NCI-H128 (cell line): ENCODE measurements at regions not wholly inside any gene's neighbourhood (a gene's known extent, or its start where the extent isn't known, plus 50 kb on each side); places are given as distances from the start of the nearest gene placed in this dataset.

Source experiments
- DNase-seq: peaks from one replicate; lab custom pipeline; 2025; ENCODE audit not compliant: unreplicated experiment; lab: John Stamatoyannopoulos, UW

DNA sequence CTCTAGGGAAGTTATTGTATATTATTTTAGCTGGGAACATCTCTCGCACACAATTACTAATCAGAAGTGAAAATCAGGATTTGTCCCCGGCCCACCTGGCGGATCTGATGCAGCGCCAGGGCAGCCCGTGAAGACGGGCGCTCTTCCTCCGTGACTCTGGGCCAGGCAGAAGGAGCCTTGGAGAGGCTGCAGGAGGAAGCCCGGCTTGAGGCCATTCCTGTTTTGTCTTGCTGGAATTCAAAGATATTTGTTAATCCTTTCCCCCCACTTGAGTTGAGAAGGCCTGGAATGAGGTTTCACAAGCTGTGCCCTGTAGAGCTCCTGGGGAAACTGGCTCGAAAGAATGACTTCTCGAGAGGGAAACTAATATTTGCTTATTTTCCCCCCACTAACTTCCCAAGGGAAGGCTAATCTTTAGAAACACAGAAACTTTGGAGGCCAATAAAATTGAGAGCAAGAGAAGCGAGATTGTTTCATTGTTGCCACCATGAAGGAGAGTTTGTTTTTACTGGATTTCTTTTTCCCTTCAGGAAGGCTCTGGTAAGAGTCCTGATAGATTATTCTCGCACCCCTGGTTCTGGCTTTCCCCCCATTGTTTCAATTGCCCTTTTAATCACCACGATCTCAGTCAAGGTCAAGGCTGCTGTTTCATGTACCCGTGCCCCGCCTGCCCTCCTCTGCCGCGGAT is 92.8 kb upstream of the SEPTIN5 start:
- no peak for DNase-seq

DNA sequence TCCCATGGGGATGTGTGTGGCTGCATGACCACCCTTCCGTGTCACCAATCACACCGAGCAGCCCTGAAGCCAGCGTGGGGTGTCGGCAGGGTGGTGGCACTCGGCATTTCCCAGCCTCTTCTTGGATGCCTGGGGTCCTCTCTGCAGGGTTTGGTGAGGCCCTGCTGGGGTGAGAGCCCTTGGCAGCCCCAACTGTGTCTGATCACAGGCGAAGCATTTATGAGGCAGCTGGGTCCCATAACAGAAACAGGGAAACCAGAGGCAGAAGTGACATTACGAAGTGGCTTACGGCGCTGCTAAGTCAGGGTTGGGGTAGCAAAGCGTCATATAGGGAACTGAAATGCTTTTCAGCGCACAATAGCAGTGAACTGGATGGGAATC is 92.3 kb upstream of the SEPTIN5 start:
- DNase-seq: no peak

DNA sequence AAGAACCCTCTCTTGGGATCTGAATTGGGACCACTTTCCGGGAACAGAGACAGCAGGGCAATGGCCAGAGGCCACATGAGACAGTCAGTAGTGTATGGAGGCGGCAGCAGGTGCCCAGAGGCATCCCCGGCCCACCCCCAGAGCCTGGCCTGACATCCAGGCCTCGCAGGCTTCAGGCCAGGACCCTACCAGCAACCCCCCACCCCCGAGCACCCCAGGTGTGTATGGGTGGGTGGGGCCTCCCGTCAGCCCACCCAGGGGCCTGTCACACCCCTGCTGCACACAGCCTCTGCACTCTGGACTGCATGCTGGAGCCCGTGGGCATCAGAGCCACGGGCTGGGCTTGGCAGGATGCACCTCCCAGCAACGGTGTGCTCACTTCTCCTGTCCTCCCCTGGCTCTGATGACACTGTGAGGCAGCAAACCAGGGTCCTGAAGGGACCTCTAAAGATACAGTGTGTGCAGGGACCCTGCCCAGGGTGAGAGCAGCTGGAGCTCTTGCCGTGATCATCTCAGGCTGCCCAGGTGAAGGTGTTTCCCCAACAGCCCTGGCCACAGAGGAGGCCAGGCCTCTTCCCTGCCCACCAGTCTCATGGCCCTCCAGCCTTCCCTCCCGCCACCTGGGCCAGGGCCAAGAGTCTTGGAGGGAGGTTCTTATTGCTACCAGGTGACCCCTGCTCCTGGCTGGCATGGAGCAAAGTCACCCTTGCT is 88.8 kb upstream of the SEPTIN5 start:
- DNase-seq: no peak

DNA sequence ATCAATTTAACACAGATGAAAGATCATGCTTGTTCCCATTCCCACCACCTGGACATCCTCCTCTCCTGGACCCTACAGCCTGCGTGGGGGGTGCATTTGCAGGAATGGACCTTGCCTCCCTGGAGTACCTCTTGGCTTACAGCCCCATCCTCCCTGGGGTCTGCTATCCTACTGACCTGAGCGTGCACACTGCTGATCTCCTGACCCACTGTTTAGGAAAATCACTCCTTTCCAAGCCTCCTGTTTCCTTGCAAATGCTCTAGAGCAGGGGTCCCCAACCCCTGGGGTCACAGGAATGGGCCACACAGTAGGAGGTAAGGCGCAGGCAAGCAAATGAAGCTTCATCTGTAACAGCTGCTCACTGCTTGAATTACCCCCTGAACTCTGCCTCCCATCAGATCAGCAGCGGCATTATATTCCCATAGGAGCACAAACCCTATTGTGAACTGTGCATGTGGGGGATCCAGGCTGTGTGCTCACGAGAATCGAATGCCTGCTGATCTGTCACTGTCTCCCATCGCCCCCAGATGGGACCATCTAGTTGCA is 88.2 kb upstream of the SEPTIN5 start:
- DNase-seq: no peak

DNA sequence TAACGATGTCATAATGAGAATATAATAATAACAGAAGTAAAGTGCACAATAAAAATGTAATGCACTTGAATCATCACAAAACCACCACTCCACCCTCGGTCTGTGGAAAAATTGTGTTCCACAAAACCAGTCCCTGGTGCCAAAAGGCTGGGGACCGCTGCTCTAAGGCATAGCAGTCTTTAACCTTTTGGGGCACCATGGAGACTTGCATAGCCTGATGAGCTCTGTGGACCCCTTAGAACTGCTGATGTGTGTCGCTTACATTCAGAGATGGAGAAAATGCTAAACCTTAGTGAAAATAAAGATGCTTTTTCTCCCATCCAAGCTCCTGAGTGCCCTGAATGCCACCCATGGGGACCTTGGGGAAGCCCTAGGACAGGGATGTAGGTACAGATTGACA is 87.6 kb upstream of the SEPTIN5 start:
- DNase-seq: no peak

DNA sequence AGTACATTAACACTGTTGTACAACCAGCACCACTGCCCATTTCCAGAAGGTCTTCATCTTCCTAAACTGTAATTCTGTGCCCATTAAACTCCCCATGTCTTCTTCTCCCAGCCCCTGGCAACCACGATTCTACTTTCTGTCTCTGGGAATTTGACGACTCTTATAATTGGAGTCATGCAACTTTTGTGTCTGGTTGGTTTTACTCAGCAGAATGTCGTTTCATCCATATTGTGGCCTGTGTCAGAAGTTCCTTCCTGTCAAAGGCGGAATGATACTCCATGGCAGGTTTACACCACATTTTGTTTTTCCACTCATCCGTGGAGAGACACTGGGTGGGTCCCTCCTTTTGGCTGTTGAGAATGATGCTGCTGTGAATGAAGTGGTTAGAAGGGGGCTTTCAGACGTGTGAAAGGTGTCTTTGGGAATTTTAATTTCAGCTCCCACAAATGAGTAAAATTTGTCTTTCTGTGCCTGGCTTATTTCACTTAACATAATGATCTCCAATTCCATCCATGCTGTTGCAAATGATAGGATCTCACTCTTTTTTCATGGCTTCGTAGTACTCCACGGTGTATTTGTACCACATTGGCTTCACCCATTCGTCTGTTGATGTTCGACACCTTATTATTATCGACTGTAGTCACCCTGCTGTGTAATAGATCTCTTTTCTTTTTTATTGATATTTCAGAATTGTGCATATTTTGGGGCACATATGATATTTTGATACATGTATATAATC is 86.1 kb upstream of the SEPTIN5 start:
- DNase-seq: no peak

DNA sequence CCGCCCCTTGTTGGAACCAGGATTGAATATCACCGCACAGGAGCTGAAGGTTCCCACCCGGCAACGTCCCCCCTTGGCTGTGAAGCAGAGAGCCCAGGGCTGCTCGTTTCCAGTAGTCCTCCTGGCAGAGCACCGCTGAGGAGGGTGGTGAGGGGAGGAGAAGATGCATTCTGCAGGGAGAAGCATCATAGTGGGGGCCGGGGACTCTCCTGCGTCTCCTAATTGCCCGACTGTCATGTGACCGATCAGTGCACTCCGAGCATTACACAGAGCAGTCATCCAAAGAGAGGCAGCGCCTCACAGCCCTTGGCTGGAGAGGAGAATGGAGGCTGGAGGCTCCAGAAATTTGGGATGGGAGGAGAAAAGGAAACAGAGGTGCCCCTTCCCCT is 85.0 kb upstream of the SEPTIN5 start:
- DNase-seq: no peak

DNA sequence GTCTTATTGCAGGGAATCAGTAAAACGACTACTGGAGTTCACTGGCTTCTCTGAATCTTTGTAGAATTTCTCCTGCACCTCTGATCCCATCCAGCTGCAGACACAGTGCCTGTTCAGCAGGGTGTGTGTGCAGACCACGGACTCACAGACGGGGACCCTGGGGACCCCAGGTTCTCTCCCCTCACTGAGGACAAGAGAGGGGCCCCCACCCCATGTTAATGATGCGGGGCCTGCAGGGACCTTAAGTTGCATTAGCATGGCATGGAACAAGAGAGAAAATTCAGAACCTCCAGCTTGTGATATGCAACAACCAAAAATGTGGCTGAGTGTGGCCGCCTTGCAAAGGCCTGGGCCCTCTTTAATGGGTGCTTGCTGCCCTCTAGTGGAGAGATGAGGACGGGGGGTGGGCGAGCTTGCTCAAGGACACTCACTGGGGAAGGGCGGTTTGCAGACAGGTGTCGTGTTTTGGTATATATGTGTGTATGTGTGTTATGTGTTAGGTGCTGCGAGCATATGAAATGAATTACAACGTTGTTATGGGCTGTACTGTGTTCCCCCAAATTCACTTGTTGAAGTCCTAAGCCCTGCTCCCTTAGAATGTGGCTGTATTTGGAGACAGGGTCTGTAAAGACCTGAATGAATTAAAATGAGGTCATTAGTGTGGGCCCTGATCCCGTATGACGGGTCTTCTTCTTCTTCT is 84.4 kb upstream of the SEPTIN5 start:
- DNase-seq: peak; percentile 25

DNA sequence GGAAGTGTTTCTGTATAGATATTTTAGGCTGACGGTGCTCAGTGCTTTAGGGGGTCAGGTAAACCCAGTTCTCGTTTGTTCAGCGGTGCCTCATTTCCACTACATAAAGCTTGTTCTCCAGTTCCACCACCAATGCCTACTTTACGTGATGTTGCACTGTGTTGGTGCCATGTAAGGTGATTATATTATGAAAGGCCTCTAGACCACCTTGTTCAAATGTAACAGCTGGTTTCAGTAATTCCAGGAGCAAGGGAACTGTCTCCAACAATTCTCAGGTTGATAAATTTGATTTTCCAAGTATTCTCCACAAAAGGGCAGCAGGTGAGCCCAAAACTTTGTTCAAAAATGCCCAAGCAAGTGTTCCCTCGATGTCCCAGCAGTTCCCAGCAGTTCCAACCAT is 83.7 kb upstream of the SEPTIN5 start:
- no peak for DNase-seq

DNA sequence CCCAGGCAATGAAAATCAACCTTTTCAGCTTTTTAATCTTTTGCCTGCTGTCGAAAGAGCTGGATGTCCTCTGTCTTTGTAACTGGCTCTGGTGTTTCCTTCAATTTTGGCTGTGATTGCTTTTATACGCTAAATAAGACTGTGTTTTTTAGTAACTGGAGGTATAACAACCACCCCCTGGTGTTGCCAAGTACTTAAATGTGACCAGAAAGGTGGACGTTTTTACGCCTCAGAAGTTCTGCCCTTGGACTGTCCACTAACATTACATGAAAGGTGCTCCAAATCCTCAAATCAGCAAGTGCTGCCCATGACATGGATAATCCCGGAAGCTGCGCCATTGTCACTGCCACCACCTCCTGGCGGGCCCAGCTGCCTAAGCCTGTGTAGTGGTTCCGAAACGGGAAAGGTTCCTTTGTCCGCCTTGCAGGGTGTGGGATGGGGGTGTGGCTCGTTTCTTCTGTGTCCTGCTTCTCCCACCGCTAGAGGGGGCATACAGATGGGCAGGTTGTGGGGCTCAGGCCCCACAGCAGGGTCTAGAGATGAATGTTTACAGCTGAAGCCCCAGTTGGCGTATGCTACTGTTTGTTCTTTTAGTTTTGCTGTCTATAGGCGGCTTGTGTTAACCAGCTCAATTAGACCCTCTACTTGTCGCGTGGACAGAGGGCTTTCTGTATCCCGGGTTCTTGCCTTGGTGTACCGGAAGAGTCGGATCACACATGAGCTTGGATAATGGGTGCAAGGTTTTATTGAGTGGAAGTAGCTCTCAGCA is 82.2 kb upstream of the SEPTIN5 start:
- DNase-seq: no peak

DNA sequence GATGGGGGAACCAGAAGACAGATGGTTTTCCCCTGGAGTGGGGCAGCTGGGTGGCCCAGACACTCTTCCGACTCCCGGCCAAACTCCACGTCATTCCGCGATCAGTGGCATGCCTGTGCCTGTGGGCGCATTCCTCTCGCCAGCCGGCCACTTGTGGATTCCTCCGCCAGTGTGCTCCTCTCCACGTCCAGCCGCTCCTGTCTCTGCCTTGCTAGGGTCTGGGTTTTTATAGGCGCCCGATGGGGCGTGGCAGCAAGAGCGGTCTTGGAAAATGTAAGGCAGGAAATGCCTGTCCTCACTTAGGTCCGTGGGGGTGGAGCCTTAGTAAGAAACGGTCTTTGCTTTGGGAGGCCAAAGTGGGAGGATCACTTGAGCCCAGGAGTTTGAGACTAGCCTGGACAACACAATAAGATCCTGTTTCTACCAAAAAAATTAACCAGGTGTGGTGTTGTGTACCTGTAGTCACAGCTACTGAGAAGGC is 81.6 kb upstream of the SEPTIN5 start:
- DNase-seq: no peak

DNA sequence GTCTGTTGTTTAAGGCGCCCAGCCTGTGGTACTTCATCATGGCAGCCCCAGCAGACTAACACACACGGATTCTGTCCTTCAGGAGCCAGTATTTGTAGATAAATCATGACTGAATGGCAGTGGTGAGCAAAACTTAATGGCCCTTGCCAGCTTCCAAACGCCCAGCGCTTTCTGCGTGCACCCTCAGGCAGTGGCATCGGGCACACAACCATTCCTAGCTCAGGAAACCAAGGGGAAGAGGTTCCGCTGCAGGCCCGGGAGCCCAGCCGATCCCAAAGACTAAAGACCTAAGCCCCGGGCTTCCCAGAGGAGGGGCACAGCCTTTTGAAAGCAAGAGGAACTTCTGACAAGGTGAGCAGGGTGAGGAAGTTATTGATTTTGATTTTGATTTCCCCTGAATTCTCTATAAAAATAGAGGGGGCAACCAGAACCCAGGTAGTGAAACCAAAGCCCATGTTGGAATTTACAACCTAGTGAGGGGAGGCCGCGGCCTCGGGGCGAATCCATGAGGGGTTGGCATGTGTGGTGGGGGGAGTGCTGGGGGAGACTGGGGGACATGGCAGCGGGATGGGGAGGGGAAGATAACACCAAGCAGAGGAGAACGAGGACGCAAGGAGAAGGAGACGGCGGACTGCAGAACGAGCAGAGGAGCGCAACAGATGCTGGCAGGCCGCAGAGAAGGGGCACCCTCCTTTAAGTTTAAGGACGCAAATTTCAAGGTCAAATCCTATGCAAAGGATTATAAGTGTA is 79.9 kb upstream of the SEPTIN5 start:
- DNase-seq: no peak

DNA sequence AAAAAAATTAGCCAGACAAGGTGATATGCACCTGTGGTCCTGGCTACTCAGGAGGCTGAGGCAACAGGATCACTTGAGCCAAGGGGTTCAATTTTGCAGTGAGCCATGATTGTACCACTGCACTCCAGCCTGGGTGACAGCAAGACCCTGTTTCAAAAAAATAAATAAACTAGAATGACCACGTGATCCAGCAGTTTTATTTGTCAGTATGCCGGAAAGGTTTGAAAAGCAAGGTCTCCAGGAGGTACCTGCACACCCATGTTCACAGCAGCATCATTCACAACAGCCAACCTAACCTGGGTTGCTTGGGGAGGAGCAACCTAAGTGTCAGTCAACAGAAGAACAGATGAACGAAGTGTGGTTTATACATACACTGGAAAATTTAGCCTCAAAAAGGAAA is 78.7 kb upstream of the SEPTIN5 start:
- no peak for DNase-seq

DNA sequence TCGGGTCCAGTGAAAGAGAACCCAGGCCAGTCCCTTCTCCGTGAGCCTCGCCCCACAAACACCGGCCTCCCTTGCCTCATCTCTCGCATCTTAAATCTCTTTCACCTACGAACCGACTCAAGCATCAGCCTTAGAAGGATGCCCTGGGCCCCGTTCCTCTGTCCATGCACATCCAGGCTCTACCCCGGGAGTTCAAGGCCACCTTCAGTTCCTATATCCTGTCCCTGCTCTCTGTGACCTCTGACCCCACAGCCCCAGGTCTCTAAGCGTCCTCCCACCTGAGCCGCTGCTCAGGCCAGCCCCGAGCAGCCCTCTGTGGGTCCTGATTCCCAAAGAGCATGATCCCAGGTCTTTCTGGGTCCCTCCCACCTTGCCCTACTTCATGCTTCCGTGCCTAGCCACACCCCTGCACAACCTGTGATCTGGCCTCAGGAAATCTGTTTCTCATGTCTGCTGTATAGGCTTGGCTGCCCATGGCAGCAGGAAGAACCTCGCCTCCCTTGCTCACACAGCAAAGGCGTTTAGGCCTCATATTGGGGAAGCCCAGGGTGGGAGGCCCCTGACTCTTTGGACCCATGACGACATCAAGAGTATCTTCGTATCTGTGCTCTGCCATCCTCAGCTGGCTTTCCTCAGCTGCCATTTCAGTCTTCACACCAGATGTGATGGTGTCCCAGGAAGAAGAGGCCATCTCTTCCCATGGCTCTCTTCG is 77.5 kb upstream of the SEPTIN5 start:
- DNase-seq: no peak

DNA sequence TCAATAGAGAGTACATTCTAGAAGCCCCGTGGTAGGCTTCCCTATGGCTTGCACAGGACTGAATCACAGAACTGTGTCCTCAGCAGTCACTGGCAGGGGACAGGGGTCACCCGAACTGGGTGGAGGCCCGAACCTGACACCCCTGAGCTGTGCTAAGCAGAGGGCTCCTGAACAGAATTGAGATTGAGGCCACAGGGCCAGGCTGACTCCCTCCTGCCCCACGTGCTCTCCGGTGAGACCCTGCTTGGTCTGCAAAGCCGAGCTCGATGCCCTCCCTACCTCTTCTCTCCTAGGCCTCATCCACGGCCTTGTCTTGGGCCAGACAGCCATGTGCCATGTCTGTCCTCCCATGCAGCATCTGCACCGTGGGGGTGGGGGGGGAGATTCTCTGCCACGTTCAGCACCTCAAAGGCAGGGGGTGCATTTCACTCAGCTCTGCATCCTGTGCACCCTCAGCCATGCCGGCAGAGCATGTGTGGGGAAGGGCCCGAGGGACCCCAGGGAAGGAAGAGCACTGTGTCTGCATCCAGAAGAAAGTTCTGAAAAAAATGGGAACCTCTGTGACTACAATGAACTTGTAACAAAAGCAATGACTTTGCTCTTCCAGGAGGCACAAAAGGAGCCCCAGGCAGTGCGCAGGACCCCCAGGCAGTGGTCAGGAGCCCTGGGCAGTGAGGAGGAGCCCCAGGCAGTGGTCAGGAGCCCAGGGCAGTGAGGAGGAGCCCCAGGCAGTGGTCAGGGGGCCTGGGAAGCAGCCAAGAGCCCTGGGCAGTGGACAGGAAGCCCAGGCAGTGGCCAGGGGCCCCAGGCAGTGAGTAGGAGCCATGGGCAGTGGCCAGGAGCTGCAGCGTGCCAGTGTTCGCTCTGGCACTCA is 76.7 kb upstream of the SEPTIN5 start:
- DNase-seq: no peak

DNA sequence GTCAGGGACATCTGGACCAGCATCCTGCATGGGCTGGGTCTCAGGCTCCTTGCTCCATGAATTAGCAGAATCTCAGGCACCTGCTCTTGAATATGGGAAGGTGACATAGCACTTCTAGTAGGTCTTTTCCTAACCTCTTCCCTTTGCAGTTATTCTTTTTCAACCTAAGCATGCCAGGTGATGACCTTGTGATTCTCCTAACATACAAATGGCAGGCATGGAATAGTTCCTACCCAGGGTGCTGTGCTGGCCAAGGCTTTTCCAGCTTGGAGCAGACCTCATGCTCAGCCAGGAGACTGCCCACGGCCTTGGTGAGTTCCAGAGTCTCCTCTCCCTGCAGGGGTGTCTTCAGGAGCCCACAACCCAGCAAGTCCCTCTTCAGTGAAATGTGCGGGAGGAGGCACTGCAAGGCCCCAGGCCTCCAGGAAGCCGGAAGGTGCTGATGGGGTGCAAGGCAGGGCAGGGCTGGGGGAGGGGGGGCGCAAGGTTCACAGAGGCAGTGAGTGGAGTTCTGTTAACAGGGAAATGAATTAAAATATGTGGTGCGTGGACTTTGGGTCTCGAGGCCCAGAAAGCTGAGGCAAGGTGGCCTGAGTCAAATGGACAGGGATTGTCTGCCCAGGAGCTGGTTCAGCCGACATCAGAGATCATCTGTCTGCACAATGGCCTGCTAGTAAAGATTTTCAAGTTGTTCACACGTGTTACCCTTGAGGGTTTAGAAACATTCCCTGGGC is 75.9 kb upstream of the SEPTIN5 start:
- no peak for DNase-seq

DNA sequence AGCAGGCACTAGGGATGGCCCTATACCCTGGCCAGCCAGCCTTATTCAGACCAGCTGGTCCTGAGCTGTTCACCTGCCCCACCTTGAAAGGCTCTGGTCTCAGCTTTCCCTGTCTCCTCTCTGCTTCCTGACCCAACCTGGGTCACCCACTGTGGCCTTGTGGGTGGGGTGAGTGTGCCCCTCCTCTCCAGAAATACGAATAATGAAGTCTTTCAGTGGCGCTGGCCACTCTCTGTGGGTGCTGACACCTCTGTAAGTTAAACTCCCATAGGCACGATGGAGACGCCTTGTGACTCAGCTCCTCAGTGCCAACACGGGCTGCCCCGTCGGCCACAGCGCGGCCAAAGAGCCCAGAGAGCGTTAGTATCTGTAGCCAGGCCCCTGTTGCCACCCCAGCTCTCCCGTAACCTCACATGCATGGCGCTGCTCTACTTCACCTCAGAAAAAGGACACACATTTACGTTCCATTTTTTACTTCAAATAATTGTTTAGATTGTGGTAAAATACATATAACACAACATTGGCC is 74.6 kb upstream of the SEPTIN5 start:
- DNase-seq: no peak
